ENCODE measurements at regions not wholly inside any gene's neighbourhood (a gene's known extent, or its start where the extent isn't known, plus 50 kb on each side); places are given as distances from the start of the nearest gene placed in this dataset.
"Not testable (repeated sequence)": the region's sequence is repeated elsewhere in the genome, so short reads cannot be mapped to it uniquely, and the experiment has no call there.

GRCh38 chr16:7964167-7964566, 626.1 kb downstream of the TMEM114 start:
- no peak for DNase-seq (ENCODE audit: low read depth in 3 of 3)

GRCh38 chr16:7962091-7962879, 628.0 kb downstream of the TMEM114 start:
- no peak for DNase-seq (ENCODE audit: low read depth in 3 of 3)

- no peak for DNase-seq (ENCODE audit: low read depth in 3 of 3)
These were observed 624.5 kb downstream of the RBFOX1 start for GRCh38 chr16:7957151-7957550.

- DNase-seq (ENCODE audit: low read depth in 3 of 3): no peak
These were observed 620.7 kb downstream of the RBFOX1 start for GRCh38 chr16:7953360-7953759.

GRCh38 chr16:7946142-7946541, 613.5 kb downstream of the RBFOX1 start:
- no peak for DNase-seq (ENCODE audit: low read depth in 3 of 3)

- DNase-seq (ENCODE audit: low read depth in 3 of 3): no peak
These were observed 605.5 kb downstream of the RBFOX1 start for GRCh38 chr16:7938175-7938574.

- DNase-seq (ENCODE audit: low read depth in 3 of 3): no peak
These were observed 588.7 kb downstream of the RBFOX1 start for GRCh38 chr16:7921345-7921744.

- no peak for DNase-seq (ENCODE audit: low read depth in 3 of 3)
These were observed 587.1 kb downstream of the RBFOX1 start for GRCh38 chr16:7919782-7920181.

GRCh38 chr16:7914748-7915147, 582.1 kb downstream of the RBFOX1 start:
- DNase-seq (ENCODE audit: low read depth in 3 of 3): no peak

GRCh38 chr16:7912132-7912531, 579.5 kb downstream of the RBFOX1 start:
- DNase-seq (ENCODE audit: low read depth in 3 of 3): no peak

GRCh38 chr16:7910116-7910515, 577.5 kb downstream of the RBFOX1 start:
- no peak for DNase-seq (ENCODE audit: low read depth in 3 of 3)

- no peak for DNase-seq (ENCODE audit: low read depth in 3 of 3)
These were observed 555.8 kb downstream of the RBFOX1 start for GRCh38 chr16:7888411-7888810.

- DNase-seq (ENCODE audit: low read depth in 3 of 3): no peak
These were observed 554.7 kb downstream of the RBFOX1 start for GRCh38 chr16:7887316-7887715.

- DNase-seq (ENCODE audit: low read depth in 3 of 3): no peak
These were observed 539.3 kb downstream of the RBFOX1 start for GRCh38 chr16:7871979-7872378.

- DNase-seq (ENCODE audit: low read depth in 3 of 3): no peak
These were observed 538.7 kb downstream of the RBFOX1 start for GRCh38 chr16:7871371-7871770.

GRCh38 chr16:7867831-7868230, 535.2 kb downstream of the RBFOX1 start:
- no peak for DNase-seq (ENCODE audit: low read depth in 3 of 3)

- DNase-seq (ENCODE audit: low read depth in 3 of 3): no peak
These were observed 533.5 kb downstream of the RBFOX1 start for GRCh38 chr16:7866144-7866543.

GRCh38 chr16:7865393-7865792, 532.7 kb downstream of the RBFOX1 start:
- not testable (repeated sequence) for DNase-seq (ENCODE audit: low read depth in 3 of 3)

GRCh38 chr16:7861891-7862582, 529.4 kb downstream of the RBFOX1 start:
- DNase-seq (ENCODE audit: low read depth in 3 of 3): no peak

- DNase-seq (ENCODE audit: low read depth in 3 of 3): no peak
These were observed 520.6 kb downstream of the RBFOX1 start for GRCh38 chr16:7853197-7853596.

GRCh38 chr16:7849841-7850240, 517.2 kb downstream of the RBFOX1 start:
- no peak for DNase-seq (ENCODE audit: low read depth in 3 of 3)

- no peak for DNase-seq (ENCODE audit: low read depth in 3 of 3)
These were observed 510.6 kb downstream of the RBFOX1 start for GRCh38 chr16:7843261-7843660.

GRCh38 chr16:7839568-7839967, 506.9 kb downstream of the RBFOX1 start:
- DNase-seq (ENCODE audit: low read depth in 3 of 3): no peak
